ENCODE measurements at regions not wholly inside any gene's neighbourhood (a gene's known extent, or its start where the extent isn't known, plus 50 kb on each side); places are given as distances from the start of the nearest gene placed in this dataset.
"Not testable (repeated sequence)": the region's sequence is repeated elsewhere in the genome, so short reads cannot be mapped to it uniquely, and the experiment has no call there.

DNA sequence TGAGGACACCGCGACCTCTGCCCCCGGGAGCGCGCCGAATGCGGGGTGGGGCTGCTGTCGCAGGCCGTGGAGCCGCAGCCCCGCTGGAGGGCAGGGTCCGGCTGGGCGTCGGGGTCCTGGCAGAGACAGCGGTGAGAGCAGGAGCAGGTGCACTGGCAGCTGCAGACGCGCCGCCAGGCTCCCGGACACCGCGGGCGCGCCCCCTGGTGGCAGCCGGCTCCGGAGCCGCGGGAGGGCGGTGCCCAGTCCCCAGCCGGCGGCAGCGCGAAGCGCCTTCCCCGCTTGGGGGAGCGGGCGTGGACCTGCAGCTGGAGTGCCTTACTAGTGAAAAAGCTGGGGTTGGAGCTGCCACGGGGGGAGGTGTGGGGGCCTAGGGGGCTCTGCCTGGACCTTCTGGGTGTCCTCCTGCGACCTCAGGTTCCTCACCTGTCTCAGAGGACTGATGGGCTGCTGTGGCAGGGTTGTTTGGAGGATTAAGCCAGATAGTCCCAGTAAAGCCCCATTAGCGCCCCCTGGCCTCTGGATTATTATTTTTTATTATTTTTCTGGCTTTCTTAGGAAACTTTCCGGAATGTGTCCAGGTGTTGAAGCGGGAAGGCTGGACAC, 274.2 kb downstream of the CCDC74A start:
- TF ChIP-seq, protein P1, sequence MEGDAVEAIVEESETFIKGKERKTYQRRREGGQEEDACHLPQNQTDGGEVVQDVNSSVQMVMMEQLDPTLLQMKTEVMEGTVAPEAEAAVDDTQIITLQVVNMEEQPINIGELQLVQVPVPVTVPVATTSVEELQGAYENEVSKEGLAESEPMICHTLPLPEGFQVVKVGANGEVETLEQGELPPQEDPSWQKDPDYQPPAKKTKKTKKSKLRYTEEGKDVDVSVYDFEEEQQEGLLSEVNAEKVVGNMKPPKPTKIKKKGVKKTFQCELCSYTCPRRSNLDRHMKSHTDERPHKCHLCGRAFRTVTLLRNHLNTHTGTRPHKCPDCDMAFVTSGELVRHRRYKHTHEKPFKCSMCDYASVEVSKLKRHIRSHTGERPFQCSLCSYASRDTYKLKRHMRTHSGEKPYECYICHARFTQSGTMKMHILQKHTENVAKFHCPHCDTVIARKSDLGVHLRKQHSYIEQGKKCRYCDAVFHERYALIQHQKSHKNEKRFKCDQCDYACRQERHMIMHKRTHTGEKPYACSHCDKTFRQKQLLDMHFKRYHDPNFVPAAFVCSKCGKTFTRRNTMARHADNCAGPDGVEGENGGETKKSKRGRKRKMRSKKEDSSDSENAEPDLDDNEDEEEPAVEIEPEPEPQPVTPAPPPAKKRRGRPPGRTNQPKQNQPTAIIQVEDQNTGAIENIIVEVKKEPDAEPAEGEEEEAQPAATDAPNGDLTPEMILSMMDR (conservative IDR thresholded peaks at IDR 0.05), result not testable (repeated sequence)
- not testable (repeated sequence) for TF ChIP-seq EZH2 (IDR thresholded peaks at IDR 0.05; ENCODE audit: low read depth)
